Stomach (tissue), 8 donors: ENCODE measurements at regions not wholly inside any gene's neighbourhood (a gene's known extent, or its start where the extent isn't known, plus 50 kb on each side); places are given as distances from the start of the nearest gene placed in this dataset.

Source experiments
- DNase-seq, 2 donors: peaks; one replicate each; pipeline versions ENCODE4 v3.0.0 to v3.0.0-alpha.2; 2013 to 2019
- H3K27ac ChIP-seq, 5 donors: fragments of 200-600 bp in 4 of 5; sonication (generic) in 4 of 5; one replicate each; pipeline ENCODE4 v1.5.1; 2013 to 2019; ENCODE audit warnings: mild to moderate bottlenecking in 1 of 5, moderate library complexity in 1 of 5
- H3K27me3 ChIP-seq, 3 donors: fragments of 200-600 bp; sonication (generic); one replicate each; pipeline ENCODE4 v1.5.1; 2017 to 2019; ENCODE audit warnings: mixed run types in 1 of 3
- H3K36me3 ChIP-seq, 4 donors: fragments of 200-600 bp; sonication (generic); 1 replicate in 3 of 4; 2 replicates in 1 of 4; pipeline ENCODE4 v1.5.1; 2016 to 2019
- H3K4me1 ChIP-seq, 4 donors: fragments of 200-600 bp; sonication (generic); one replicate each; pipeline ENCODE4 v1.5.1; 2016 to 2019
- H3K4me3 ChIP-seq, 4 donors: fragments of 200-600 bp; sonication (generic) in 3 of 4; one replicate each; pipeline ENCODE4 v1.5.1; 2016 to 2019; ENCODE audit warnings: mild to moderate bottlenecking in 1 of 4
- H3K9me3 ChIP-seq, 4 donors: fragments of 200-600 bp; sonication (generic); one replicate each; pipeline ENCODE4 v1.5.1; 2016 to 2019
- EP300 ChIP-seq: sonication (generic); formaldehyde crosslinking; IDR thresholded peaks from one replicate; pipeline ENCODE4 v1.6.1; 2017; ENCODE audit warnings: antibody characterized with exemption
- POLR2A ChIP-seq, 4 donors: fragments of 450-650 bp; IDR thresholded peaks; one replicate each; pipeline ENCODE4 v1.6.1; 2016; ENCODE audit warnings: antibody characterized with exemption in 4 of 4, control low read depth in 2 of 4, mild to moderate bottlenecking in 1 of 4, moderate library complexity in 1 of 4
- POLR2AphosphoS5 ChIP-seq, 3 donors: sonication (generic); formaldehyde crosslinking; IDR thresholded peaks; one replicate each; pipeline ENCODE4 v1.6.1; 2016; ENCODE audit warnings: antibody characterized with exemption in 3 of 3
- WGBS, 5 donors: extraction: QIAGEN DNeasy Blood & Tissue Kit in 3 of 5; methylation state at CpG; one replicate each; pipeline versions ENCODE4 v1.1.5 to v1.1.7; 2013 to 2018; 5-methylcytosine and 5-hydroxymethylcytosine counted together
- intact Hi-C: fragments of 100-400 bp; cut with DNase I; formaldehyde crosslinking; loops from one replicate; pipeline ENCODE4 v1.15.1; 2023; ENCODE audit warnings: low total_unique reads
- TF ChIP-seq, protein P1 (sequence below), 7 experiments: fragments of 450-650 bp in 4 of 7; fragments of 200-600 bp in 3 of 7; sonication (generic) in 3 of 7; IDR thresholded peaks; one replicate each; pipeline ENCODE4 v1.5.1; 2016 to 2019; ENCODE audit warnings: antibody characterized with exemption in 7 of 7, control low read depth in 2 of 7, mild to moderate bottlenecking in 1 of 7
- donor health status: healthy with polysubstance abuse.
- donor health status: Bipolar disorder and iron deficiency.
- donor health status: healthy.

DNA sequence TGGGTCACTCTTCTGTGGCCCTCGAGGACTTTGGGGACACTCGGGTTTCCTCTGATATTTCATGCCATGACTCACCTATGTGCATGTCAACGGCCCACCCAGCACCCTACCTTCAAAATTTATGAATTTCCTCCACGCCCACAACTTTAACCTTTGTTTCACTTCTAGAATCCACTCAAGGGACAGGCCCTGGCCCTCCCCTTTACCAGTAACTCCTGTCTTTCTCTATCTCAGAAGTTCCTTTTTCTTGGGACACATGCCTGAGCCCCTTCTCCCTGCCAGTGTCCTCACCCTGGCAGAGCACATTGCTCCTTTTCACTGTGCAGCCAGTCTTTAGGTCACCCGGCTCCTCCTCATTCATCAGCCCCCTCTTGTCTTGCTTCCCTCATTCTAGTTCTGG, 282.5 kb upstream of the KLF6 start:
- WGBS, 5 donors: 46 to 69% (median 58%) methylated on average over 5 of the region's 5 CpGs
- Histone ChIP-seq H3K36me3 (no peaks in the 10 kb centered on the region), H3K27me3 (no peaks in the 10 kb centered on the region), H3K4me3 (no peak overlapping the region), H3K4me1 (peaks cover 0 to 15% (median 8%) of the 10 kb centered on the region in 4 donors), H3K9me3 (no peaks in the 10 kb centered on the region), H3K27ac (peak overlapping the region in 3 of 5 donors; percentile 11 to 72 (median 53))
- TF ChIP-seq, protein P1, sequence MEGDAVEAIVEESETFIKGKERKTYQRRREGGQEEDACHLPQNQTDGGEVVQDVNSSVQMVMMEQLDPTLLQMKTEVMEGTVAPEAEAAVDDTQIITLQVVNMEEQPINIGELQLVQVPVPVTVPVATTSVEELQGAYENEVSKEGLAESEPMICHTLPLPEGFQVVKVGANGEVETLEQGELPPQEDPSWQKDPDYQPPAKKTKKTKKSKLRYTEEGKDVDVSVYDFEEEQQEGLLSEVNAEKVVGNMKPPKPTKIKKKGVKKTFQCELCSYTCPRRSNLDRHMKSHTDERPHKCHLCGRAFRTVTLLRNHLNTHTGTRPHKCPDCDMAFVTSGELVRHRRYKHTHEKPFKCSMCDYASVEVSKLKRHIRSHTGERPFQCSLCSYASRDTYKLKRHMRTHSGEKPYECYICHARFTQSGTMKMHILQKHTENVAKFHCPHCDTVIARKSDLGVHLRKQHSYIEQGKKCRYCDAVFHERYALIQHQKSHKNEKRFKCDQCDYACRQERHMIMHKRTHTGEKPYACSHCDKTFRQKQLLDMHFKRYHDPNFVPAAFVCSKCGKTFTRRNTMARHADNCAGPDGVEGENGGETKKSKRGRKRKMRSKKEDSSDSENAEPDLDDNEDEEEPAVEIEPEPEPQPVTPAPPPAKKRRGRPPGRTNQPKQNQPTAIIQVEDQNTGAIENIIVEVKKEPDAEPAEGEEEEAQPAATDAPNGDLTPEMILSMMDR (IDR thresholded peaks at IDR 0.05): no peak
- TF ChIP-seq POLR2AphosphoS5 (IDR thresholded peaks at IDR 0.05) (no peak), EP300 (no peak), POLR2A (IDR thresholded peaks at IDR 0.05) (no peak)
- intact Hi-C loops: no loop called here
- peak; percentile 36 to 67 for DNase-seq

DNA sequence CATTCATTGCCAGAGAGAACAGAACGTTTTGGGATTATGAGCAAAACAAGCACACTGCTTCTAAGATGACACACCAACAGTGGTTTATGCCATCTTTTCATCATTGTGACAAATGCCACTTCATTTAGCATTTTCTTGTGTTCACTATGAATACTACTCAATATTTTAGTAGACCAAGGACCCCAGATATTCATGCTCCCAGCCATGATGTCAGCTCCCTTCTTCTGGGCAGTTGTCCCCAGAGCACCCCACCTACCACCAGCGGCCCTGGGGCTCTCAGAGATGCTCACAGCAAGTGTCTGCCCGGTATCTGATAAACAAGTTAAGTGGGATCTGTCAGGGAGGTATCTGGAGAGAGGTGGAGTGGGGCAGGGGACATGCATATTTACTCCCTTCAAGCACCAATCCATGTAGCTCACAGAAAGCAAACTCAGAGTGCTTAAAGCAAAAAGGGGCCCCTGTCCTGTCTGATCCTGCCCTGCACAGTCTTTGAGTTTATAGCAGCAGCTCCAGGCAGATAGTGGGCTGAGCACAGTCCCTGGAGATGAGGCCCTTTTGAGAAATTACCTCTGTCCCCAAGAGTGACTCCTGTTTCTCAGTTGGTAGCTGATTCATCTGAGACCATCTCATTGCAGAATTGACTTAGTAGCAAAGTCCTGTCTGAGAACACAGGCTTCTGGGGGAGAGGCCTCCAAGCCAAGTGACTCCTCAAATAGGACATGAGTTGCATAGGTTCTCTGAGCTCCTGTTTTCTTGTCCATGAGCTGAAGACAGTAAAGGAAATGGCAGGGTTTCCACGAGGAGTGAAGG, 281.8 kb upstream of the KLF6 start:
- H3K9me3 ChIP-seq: no peaks in the 10 kb centered on the region
- H3K27ac ChIP-seq: peak overlapping the region in 2 of 5 donors; percentile 53 to 72
- DNase-seq: no peak
- 74 to 90% (median 78%) methylated on average over 4 of the region's 4 CpGs for WGBS, 5 donors
- no peaks in the 10 kb centered on the region for H3K27me3 ChIP-seq
- H3K36me3 ChIP-seq: no peaks in the 10 kb centered on the region
- intact Hi-C loops: no loop called here
- H3K4me3 ChIP-seq: no peak overlapping the region
- peaks cover 1 to 17% (median 8%) of the 10 kb centered on the region in 4 donors for H3K4me1 ChIP-seq
- TF ChIP-seq, protein P1 (IDR thresholded peaks at IDR 0.05): no peak
- TF ChIP-seq EP300 (no peak), POLR2AphosphoS5 (IDR thresholded peaks at IDR 0.05) (no peak), POLR2A (IDR thresholded peaks at IDR 0.05) (no peak)

DNA sequence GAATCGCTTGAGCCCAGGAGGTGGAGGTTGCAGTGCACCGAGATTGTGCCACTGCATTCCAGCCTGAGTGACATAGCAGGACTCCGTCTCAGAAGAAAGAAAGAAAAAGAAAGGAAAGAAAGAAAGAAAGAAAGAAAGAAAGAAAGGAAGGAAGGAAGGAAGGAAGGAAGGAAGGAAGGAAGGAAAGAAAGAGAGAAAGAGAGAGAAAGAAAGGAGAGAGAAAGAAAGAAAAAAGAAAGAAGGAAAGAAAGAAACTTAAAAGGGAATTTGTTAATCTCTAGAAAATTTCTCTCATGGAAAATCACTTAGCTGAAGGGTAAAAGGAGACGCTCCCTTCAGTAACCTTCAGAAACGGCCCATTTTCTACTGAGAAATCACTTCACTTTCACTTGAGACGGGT, 279.5 kb upstream of the KLF6 start:
- H3K27ac ChIP-seq: no peak overlapping the region
- no peak overlapping the region for H3K4me3 ChIP-seq
- H3K9me3 ChIP-seq: no peaks in the 10 kb centered on the region
- intact Hi-C loops: no loop called here
- H3K27me3 ChIP-seq: no peaks in the 10 kb centered on the region
- no peak for DNase-seq
- no peaks in the 10 kb centered on the region for H3K36me3 ChIP-seq
- 94 to 97% (median 96%) methylated on average over 6 of the region's 6 CpGs for WGBS, 5 donors
- peaks cover 5 to 32% (median 9%) of the 10 kb centered on the region in 4 donors for H3K4me1 ChIP-seq
- TF ChIP-seq POLR2A (IDR thresholded peaks at IDR 0.05) (no peak), EP300 (no peak), POLR2AphosphoS5 (IDR thresholded peaks at IDR 0.05) (no peak)
- TF ChIP-seq, protein P1 (IDR thresholded peaks at IDR 0.05): no peak

DNA sequence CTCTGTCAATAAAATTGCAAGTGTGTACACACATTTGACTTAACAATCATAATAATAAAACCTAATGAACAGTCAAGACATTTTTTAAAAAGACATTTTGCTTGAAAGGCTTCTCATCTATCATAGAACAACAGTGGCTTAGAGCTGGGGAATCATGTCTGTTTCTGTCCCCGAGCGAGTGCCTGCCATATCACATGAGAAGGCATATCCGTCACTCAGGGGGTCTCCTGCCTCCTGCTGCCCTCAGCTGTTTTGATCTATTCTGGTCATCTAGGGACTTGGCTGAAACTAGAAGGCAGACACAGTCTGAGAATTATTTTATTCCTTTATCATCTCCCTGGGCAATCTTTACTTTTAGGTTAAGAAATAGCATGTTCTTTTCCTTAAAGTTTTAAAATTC, 278.7 kb upstream of the KLF6 start:
- 91 to 98% (median 98%) methylated on average over 3 of the region's 3 CpGs for WGBS, 5 donors
- intact Hi-C loops: no loop called here

More for the DNA sequence above, 278.7 kb upstream of the KLF6 start:
- Histone ChIP-seq H3K4me3 (no peak overlapping the region), H3K9me3 (no peaks in the 10 kb centered on the region), H3K27me3 (no peaks in the 10 kb centered on the region), H3K27ac (no peak overlapping the region), H3K36me3 (no peaks in the 10 kb centered on the region), H3K4me1 (peaks cover 5 to 37% (median 9%) of the 10 kb centered on the region in 4 donors)
- TF ChIP-seq EP300: no peak
- TF ChIP-seq POLR2A (IDR thresholded peaks at IDR 0.05): no peak
- TF ChIP-seq, protein P1 (IDR thresholded peaks at IDR 0.05): no peak
- no peak for TF ChIP-seq POLR2AphosphoS5 (IDR thresholded peaks at IDR 0.05)
- no peak for DNase-seq
